ENCODE measurements at regions not wholly inside any gene's neighbourhood (a gene's known extent, or its start where the extent isn't known, plus 50 kb on each side); places are given as distances from the start of the nearest gene placed in this dataset.

DNA sequence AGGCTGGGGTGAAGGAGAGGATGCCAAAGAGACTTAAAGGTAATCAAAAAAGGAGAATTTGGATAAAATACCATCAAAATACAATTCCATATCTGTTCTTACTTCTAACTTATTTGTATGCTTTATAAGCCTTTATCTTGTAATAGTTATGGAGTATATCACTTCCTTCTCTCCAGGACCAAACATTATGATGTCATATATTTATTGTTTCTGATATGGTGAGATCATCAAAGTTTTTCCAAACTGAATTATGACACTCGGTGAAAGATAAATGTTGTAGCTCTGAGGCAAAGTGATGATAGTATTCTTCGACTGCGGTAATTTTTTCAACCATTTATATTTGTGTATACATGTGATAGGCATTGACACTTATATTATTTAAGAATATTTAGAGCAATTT, 619.3 kb upstream of the TECRL start:
- no peak overlapping the region for H3K4me3 ChIP-seq (ENCODE audit: low read length)
- no peak for DNase-seq (ENCODE audit: low read depth)
- TF ChIP-seq, protein P1, sequence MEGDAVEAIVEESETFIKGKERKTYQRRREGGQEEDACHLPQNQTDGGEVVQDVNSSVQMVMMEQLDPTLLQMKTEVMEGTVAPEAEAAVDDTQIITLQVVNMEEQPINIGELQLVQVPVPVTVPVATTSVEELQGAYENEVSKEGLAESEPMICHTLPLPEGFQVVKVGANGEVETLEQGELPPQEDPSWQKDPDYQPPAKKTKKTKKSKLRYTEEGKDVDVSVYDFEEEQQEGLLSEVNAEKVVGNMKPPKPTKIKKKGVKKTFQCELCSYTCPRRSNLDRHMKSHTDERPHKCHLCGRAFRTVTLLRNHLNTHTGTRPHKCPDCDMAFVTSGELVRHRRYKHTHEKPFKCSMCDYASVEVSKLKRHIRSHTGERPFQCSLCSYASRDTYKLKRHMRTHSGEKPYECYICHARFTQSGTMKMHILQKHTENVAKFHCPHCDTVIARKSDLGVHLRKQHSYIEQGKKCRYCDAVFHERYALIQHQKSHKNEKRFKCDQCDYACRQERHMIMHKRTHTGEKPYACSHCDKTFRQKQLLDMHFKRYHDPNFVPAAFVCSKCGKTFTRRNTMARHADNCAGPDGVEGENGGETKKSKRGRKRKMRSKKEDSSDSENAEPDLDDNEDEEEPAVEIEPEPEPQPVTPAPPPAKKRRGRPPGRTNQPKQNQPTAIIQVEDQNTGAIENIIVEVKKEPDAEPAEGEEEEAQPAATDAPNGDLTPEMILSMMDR (conservative IDR thresholded peaks at IDR 0.05; ENCODE audit: low read depth, low read length) = no peak

DNA sequence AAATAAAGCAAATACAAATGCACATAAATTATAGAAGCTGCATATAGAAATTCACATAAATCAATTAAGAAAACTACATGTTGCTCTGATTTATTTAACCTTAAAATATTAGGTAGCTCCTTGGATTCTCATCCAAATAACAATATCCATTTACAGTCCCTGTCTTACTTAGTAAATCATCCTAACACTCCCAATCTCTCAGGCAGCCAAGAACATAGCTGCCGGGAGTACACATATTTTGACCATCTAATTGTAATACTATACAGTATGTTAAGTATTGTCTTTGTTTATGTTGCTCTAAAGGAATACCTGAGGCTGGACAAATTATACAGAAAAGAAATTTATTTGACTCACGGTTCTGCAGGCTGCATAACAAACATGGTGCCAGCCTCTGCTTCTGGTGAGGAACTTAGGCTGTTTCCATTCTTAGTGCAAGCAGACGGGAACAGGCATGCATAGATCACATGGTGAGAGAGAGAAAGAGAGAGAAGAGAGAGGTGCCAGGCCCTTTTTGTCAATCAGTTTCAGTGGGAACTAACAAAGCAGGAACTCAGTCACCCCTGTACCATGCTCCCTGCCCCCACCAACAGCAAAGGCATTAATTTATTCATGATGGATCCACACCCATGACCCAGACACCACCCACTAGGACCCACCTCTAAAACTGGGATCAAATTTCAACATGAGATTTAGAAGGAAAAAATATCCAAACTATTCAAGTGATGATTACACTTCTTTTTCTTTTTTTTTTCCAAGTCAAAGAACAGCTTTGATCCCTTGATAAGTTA, 614.8 kb upstream of the TECRL start:
- no peak for DNase-seq (ENCODE audit: low read depth)
- TF ChIP-seq, protein P1 (conservative IDR thresholded peaks at IDR 0.05; ENCODE audit: low read depth, low read length) = no peak
- H3K4me3 ChIP-seq (ENCODE audit: low read length) = no peak overlapping the region

DNA sequence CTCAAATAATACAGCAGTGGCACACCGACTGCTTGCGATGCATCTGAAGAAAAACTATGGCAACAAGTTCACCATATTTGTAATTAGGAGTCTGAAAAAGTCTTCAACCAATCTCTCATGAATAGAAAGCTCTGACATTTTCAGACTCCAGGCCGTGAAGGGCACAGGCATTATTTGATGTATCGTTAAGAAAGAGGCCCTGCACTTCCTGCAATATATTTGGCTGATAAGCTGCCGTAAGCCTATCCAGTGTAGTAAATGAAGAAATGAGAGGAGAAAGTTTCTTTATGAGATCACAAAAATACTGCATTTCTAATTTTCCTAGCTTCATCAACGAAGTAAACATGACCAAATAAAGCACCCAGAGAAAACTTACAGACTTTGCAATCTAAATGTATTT, 613.8 kb upstream of the TECRL start:
- TF ChIP-seq, protein P1 (conservative IDR thresholded peaks at IDR 0.05; ENCODE audit: low read depth, low read length) = no peak
- no peak overlapping the region for H3K4me3 ChIP-seq (ENCODE audit: low read length)
- no peak for DNase-seq (ENCODE audit: low read depth)

DNA sequence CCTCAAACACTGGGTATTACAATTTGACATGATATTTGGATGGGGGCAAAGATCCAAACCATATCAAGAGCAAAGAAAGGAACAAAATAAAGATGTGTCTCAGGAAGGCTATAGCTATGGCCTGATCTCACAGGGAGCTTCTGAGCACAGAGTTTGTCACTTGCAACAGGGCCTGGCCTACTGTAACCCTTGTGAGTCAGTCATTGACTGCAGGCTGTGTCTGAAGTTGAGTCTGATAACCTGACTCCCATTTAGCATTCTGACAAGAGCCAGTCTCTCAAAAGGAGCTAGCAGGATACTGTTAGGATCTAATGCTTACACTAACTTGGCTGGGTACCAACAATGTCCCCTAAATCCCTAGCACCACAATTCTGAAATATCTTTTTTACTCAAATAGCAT, 612.5 kb upstream of the TECRL start:
- DNase-seq (ENCODE audit: low read depth) = no peak
- H3K4me3 ChIP-seq (ENCODE audit: low read length) = no peak overlapping the region
- TF ChIP-seq, protein P1 (conservative IDR thresholded peaks at IDR 0.05; ENCODE audit: low read depth, low read length) = no peak

DNA sequence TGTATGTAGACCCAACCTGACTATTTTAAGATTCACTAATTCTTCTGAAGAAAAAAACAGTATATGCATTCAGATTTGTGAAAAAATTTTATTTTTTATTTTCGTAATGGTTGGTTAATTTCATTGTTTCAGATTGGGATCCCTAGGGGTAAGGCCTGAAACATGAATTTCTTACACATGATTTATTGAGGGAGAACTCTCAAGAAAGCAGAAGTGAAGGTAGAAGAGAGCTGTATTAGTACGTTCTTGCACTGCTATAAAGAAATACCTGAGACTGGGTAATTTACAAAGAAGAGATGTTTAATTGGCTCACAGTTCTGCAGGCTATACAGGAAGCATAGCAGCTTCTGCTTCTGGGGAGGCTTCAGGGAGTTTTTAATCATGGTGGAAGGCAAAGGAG, 611.9 kb upstream of the TECRL start:
- TF ChIP-seq, protein P1 (conservative IDR thresholded peaks at IDR 0.05; ENCODE audit: low read depth, low read length) = no peak
- no peak overlapping the region for H3K4me3 ChIP-seq (ENCODE audit: low read length)
- no peak for DNase-seq (ENCODE audit: low read depth)

DNA sequence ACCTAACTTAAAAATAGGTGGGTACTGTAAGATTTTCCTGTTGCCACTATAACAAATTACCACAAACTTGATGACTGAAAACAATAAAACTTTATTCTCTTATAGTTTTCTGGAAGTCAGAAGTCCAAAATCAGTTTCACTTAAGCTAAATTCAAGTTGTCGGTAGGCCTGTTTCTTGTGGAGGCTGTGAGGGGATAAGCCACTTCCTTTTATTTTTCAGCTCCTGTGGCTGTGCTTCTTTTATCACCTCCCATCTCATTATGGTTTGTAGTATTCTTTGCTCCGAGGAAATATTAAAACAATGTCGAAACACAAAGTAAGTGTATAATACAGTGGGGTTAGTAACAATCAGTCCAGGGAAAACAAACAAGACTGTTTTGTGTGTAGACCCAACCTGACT, 610.5 kb upstream of the TECRL start:
- no peak for DNase-seq (ENCODE audit: low read depth)
- TF ChIP-seq, protein P1 (conservative IDR thresholded peaks at IDR 0.05; ENCODE audit: low read depth, low read length) = no peak
- H3K4me3 ChIP-seq (ENCODE audit: low read length) = no peak overlapping the region

DNA sequence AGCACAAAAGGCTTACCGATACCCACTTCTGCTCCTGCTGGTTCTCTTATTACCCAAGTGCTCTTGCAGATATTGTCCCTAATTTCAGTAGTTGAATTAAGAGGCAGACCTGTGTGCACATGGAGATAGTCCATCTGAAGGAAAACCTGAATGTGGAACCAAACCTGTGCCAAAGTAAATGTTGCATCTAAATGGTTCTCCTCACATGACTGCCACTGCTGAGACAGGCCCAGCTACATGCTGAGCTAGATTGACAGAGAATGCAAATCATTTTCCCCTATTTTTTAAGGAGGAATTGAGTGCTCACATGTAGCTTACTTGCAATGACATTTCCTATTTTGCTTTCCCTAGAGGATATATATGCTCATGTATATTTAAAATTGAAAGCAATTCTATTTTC, 609.1 kb upstream of the TECRL start:
- H3K4me3 ChIP-seq (ENCODE audit: low read length) = no peak overlapping the region
- TF ChIP-seq, protein P1 (conservative IDR thresholded peaks at IDR 0.05; ENCODE audit: low read depth, low read length) = no peak

More for the DNA sequence above, 609.1 kb upstream of the TECRL start:
- no peak for DNase-seq (ENCODE audit: low read depth)
